NCI-H69 (cell line): ENCODE measurements at regions not wholly inside any gene's neighbourhood (a gene's known extent, or its start where the extent isn't known, plus 50 kb on each side); places are given as distances from the start of the nearest gene placed in this dataset.

Experiments used
- DNase-seq: peaks from one replicate; lab custom pipeline; 2025; lab: John Stamatoyannopoulos, UW

GRCh38 chr9:86445671-86446070 is 91.5 kb upstream of the TUT7 start:
- no peak for DNase-seq

GRCh38 chr9:86443992-86444391 is 89.8 kb upstream of the TUT7 start:
- DNase-seq = no peak

GRCh38 chr9:86434039-86434726 is 80.0 kb upstream of the TUT7 start:
- peak; percentile 61 for DNase-seq

- DNase-seq = no peak
Measured at GRCh38 chr9:86424251-86424891, 70.2 kb upstream of the TUT7 start.

GRCh38 chr9:86413971-86414880 is 60.0 kb upstream of the TUT7 start:
- DNase-seq = peak; percentile 41

- peak; percentile 18 for DNase-seq
Measured at GRCh38 chr9:86410281-86410680, 56.1 kb upstream of the TUT7 start.

GRCh38 chr9:86408121-86408520 is 53.9 kb upstream of the TUT7 start:
- DNase-seq = no peak

- DNase-seq = no peak
Measured at GRCh38 chr9:86407022-86407421, 52.8 kb upstream of the TUT7 start.

GRCh38 chr9:86406366-86406765 is 52.2 kb upstream of the TUT7 start:
- DNase-seq = no peak

- peak; percentile 72 for DNase-seq
Measured at GRCh38 chr9:86405926-86406325, 51.7 kb upstream of the TUT7 start.

GRCh38 chr9:86405086-86405491 is 50.9 kb upstream of the TUT7 start:
- peak; percentile 14 for DNase-seq
